CD4-positive, alpha-beta memory T cell (primary cell): ENCODE measurements at regions not wholly inside any gene's neighbourhood (a gene's known extent, or its start where the extent isn't known, plus 50 kb on each side); places are given as distances from the start of the nearest gene placed in this dataset.

Experiments used
- CTCF ChIA-PET: fragments of 350-600 bp; sonication (Branson Sonifier 250); formaldehyde crosslinking; loops from one replicate; lab custom pipeline; 2021; ENCODE audit warnings: inconsistent platforms; ENCODE audit not compliant: partially characterized antibody; lab: Charles Lee
- POLR2A ChIA-PET: fragments of 350-600 bp; sonication (Branson Sonifier 250); formaldehyde crosslinking; loops from one replicate; lab custom pipeline; 2021; ENCODE audit not compliant: partially characterized antibody; lab: Charles Lee
- DNase-seq, 5 donors: peaks; one replicate each; pipeline versions ENCODE4 v3.0.0 to v3.0.0-alpha.2; 2020 to 2022; ENCODE audit warnings: mixed read lengths in 1 of 5
- H3K27ac ChIP-seq: one replicate; pipeline ENCODE4 v1.7.0; 2013; ENCODE audit warnings: low read depth, low read length
- H3K27me3 ChIP-seq: 2 replicates; pipeline ENCODE4 v1.7.0; 2013; ENCODE audit warnings: mild to moderate bottlenecking, low read length, moderate library complexity; ENCODE audit not compliant: insufficient read depth
- H3K36me3 ChIP-seq: 2 replicates; pipeline ENCODE4 v1.7.0; 2013; ENCODE audit warnings: mild to moderate bottlenecking, low read length, moderate library complexity; ENCODE audit not compliant: insufficient read depth
- H3K4me1 ChIP-seq: 2 replicates; pipeline ENCODE4 v1.7.0; 2013; ENCODE audit warnings: mild to moderate bottlenecking, low read length, moderate library complexity; ENCODE audit not compliant: insufficient read depth
- H3K4me3 ChIP-seq, 2 donors: one replicate each; pipeline ENCODE4 v1.7.0; 2013; ENCODE audit warnings: low read length in 2 of 2, mild to moderate bottlenecking in 1 of 2
- H3K9me3 ChIP-seq, 2 donors: one replicate each; pipeline ENCODE4 v1.7.0; 2013; ENCODE audit warnings: low read length in 2 of 2, control low read depth in 1 of 2; ENCODE audit not compliant: control insufficient read depth in 1 of 2
- H3K27ac Mint-ChIP-seq, 7 donors: one replicate each; pipeline ENCODE4 v1.8.0; 2020 to 2021; ENCODE audit warnings: mixed read lengths in 7 of 7, mild to moderate bottlenecking in 6 of 7, inconsistent platforms in 3 of 7, moderate library complexity in 3 of 7
- H3K27me3 Mint-ChIP-seq, 2 donors: one replicate each; pipeline ENCODE4 v1.8.0; 2020 to 2021; ENCODE audit warnings: mixed read lengths in 2 of 2
- H3K36me3 Mint-ChIP-seq, 2 donors: one replicate each; pipeline ENCODE4 v1.8.0; 2020 to 2021; ENCODE audit warnings: mixed read lengths in 2 of 2, inconsistent platforms in 1 of 2, mild to moderate bottlenecking in 1 of 2
- H3K4me1 Mint-ChIP-seq, 4 donors: one replicate each; pipeline ENCODE4 v1.8.0; 2020 to 2021; ENCODE audit warnings: mixed read lengths in 4 of 4, mild to moderate bottlenecking in 1 of 4
- H3K4me3 Mint-ChIP-seq, 8 donors: one replicate each; pipeline ENCODE4 v1.8.0; 2020 to 2021; ENCODE audit warnings: mixed read lengths in 8 of 8, mild to moderate bottlenecking in 7 of 8, moderate library complexity in 6 of 8, inconsistent platforms in 3 of 8
- H3K9me3 Mint-ChIP-seq, 8 donors: one replicate each; pipeline ENCODE4 v1.8.0; 2020 to 2021; ENCODE audit warnings: mixed read lengths in 8 of 8, mild to moderate bottlenecking in 5 of 8, inconsistent platforms in 3 of 8, moderate library complexity in 1 of 8
- intact Hi-C: fragments of 100-400 bp; cut with micrococcal nuclease; formaldehyde crosslinking; loops from one replicate; pipeline ENCODE4 v1.15.1; 2023

- H3K27me3 Mint-ChIP-seq = no peaks in the 10 kb centered on the region
- peaks cover 0 to 2% (median 0%) of the 10 kb centered on the region in 8 donors for H3K9me3 Mint-ChIP-seq
- no peaks in the 10 kb centered on the region for H3K36me3 Mint-ChIP-seq
- no peak overlapping the region for H3K4me3 Mint-ChIP-seq
- H3K27ac Mint-ChIP-seq = no peak overlapping the region
- intact Hi-C loops = no loop called here
- H3K36me3 ChIP-seq = no peaks in the 10 kb centered on the region
- H3K4me1 ChIP-seq = no peaks in the 10 kb centered on the region
- no peaks in the 10 kb centered on the region for H3K4me1 Mint-ChIP-seq
- no peak overlapping the region for H3K4me3 ChIP-seq
- H3K9me3 ChIP-seq = no peaks in the 10 kb centered on the region
- CTCF ChIA-PET = no interaction called here
- H3K27ac ChIP-seq = no peak overlapping the region
- no peaks in the 10 kb centered on the region for H3K27me3 ChIP-seq
- DNase-seq = no peak
- POLR2A ChIA-PET = no interaction called here
Observed at GRCh38 chrX:36804066-36804465, 204.1 kb upstream of the FAM47C start.

- intact Hi-C loops = no loop called here
- H3K4me3 ChIP-seq = no peak overlapping the region
- H3K9me3 ChIP-seq = no peaks in the 10 kb centered on the region
- H3K36me3 Mint-ChIP-seq = no peaks in the 10 kb centered on the region
- no peaks in the 10 kb centered on the region for H3K27me3 Mint-ChIP-seq
- no peaks in the 10 kb centered on the region for H3K4me1 Mint-ChIP-seq
- H3K27ac ChIP-seq = no peak overlapping the region
- no peaks in the 10 kb centered on the region for H3K27me3 ChIP-seq
- ChIA-PET CTCF (no interaction called here), POLR2A (no interaction called here)
- DNase-seq = no peak
- H3K9me3 Mint-ChIP-seq = no peaks in the 10 kb centered on the region
- no peak overlapping the region for H3K27ac Mint-ChIP-seq
- no peak overlapping the region for H3K4me3 Mint-ChIP-seq
- H3K4me1 ChIP-seq = no peaks in the 10 kb centered on the region
- H3K36me3 ChIP-seq = no peaks in the 10 kb centered on the region
Observed at GRCh38 chrX:36844857-36845256, 163.3 kb upstream of the FAM47C start.

- H3K27ac Mint-ChIP-seq = no peak overlapping the region
- ChIA-PET POLR2A (no interaction called here), CTCF (no interaction called here)
- intact Hi-C loops = no loop called here
- peaks cover 0 to 2% (median 0%) of the 10 kb centered on the region in 8 donors for H3K9me3 Mint-ChIP-seq
- H3K36me3 ChIP-seq = no peaks in the 10 kb centered on the region
- H3K4me3 ChIP-seq = no peak overlapping the region
- H3K36me3 Mint-ChIP-seq = no peaks in the 10 kb centered on the region
- H3K27ac ChIP-seq = no peak overlapping the region
- H3K4me1 ChIP-seq = no peaks in the 10 kb centered on the region
- H3K27me3 ChIP-seq = no peaks in the 10 kb centered on the region
- H3K27me3 Mint-ChIP-seq = no peaks in the 10 kb centered on the region
- H3K4me1 Mint-ChIP-seq = no peaks in the 10 kb centered on the region
- DNase-seq = no peak
- H3K4me3 Mint-ChIP-seq = no peak overlapping the region
- no peaks in the 10 kb centered on the region for H3K9me3 ChIP-seq
Observed at GRCh38 chrX:36847496-36847895, 160.7 kb upstream of the FAM47C start.

- Mint-ChIP-seq H3K4me3 (no peak overlapping the region), H3K27me3 (no peaks in the 10 kb centered on the region), H3K36me3 (no peaks in the 10 kb centered on the region), H3K4me1 (no peaks in the 10 kb centered on the region), H3K9me3 (peaks cover 0 to 2% (median 0%) of the 10 kb centered on the region in 8 donors), H3K27ac (no peak overlapping the region)
- no peaks in the 10 kb centered on the region for H3K36me3 ChIP-seq
- POLR2A ChIA-PET = no interaction called here
- no peaks in the 10 kb centered on the region for H3K4me1 ChIP-seq
- no peak for DNase-seq
- no peaks in the 10 kb centered on the region for H3K9me3 ChIP-seq
- H3K4me3 ChIP-seq = no peak overlapping the region
- H3K27me3 ChIP-seq = no peaks in the 10 kb centered on the region
- intact Hi-C loops = no loop called here
- no peak overlapping the region for H3K27ac ChIP-seq
- CTCF ChIA-PET = no interaction called here
Observed at GRCh38 chrX:36849407-36849806, 158.8 kb upstream of the FAM47C start.

- peaks cover 0 to 2% (median 0%) of the 10 kb centered on the region in 8 donors for H3K9me3 Mint-ChIP-seq
- intact Hi-C loops = no loop called here
- H3K36me3 Mint-ChIP-seq = no peaks in the 10 kb centered on the region
- POLR2A ChIA-PET = no interaction called here
- no peaks in the 10 kb centered on the region for H3K27me3 Mint-ChIP-seq
- CTCF ChIA-PET = no interaction called here
- H3K27ac Mint-ChIP-seq = no peak overlapping the region
- H3K27ac ChIP-seq = no peak overlapping the region
- no peak for DNase-seq
- no peaks in the 10 kb centered on the region for H3K4me1 Mint-ChIP-seq
- no peaks in the 10 kb centered on the region for H3K9me3 ChIP-seq
- no peaks in the 10 kb centered on the region for H3K36me3 ChIP-seq
- H3K4me1 ChIP-seq = no peaks in the 10 kb centered on the region
- H3K4me3 Mint-ChIP-seq = no peak overlapping the region
- no peak overlapping the region for H3K4me3 ChIP-seq
- no peaks in the 10 kb centered on the region for H3K27me3 ChIP-seq
Observed at GRCh38 chrX:36856849-36857248, 151.3 kb upstream of the FAM47C start.

GRCh38 chrX:36859231-36859630 lies 148.9 kb upstream of the FAM47C start:
- no peaks in the 10 kb centered on the region for H3K36me3 ChIP-seq
- intact Hi-C loops = no loop called here

GRCh38 chrX:36861601-36862000 lies 146.6 kb upstream of the FAM47C start:
- intact Hi-C loops = no loop called here
- Mint-ChIP-seq H3K4me3 (no peak overlapping the region), H3K36me3 (no peaks in the 10 kb centered on the region), H3K9me3 (peaks cover 0 to 2% (median 0%) of the 10 kb centered on the region in 8 donors), H3K27ac (no peak overlapping the region), H3K27me3 (no peaks in the 10 kb centered on the region), H3K4me1 (no peaks in the 10 kb centered on the region)
- DNase-seq = no peak
- H3K4me1 ChIP-seq = no peaks in the 10 kb centered on the region
- H3K27me3 ChIP-seq = no peaks in the 10 kb centered on the region
- no peak overlapping the region for H3K27ac ChIP-seq
- ChIA-PET POLR2A (no interaction called here), CTCF (no interaction called here)
- H3K4me3 ChIP-seq = no peak overlapping the region
- no peaks in the 10 kb centered on the region for H3K9me3 ChIP-seq
- no peaks in the 10 kb centered on the region for H3K36me3 ChIP-seq

More at GRCh38 chrX:36859231-36859630, 148.9 kb upstream of the FAM47C start:
- no peak overlapping the region for H3K4me3 ChIP-seq
- no peaks in the 10 kb centered on the region for H3K4me1 ChIP-seq
- Mint-ChIP-seq H3K4me3 (no peak overlapping the region), H3K9me3 (peaks cover 0 to 2% (median 0%) of the 10 kb centered on the region in 8 donors), H3K27ac (no peak overlapping the region), H3K4me1 (no peaks in the 10 kb centered on the region), H3K27me3 (no peaks in the 10 kb centered on the region), H3K36me3 (no peaks in the 10 kb centered on the region)
- H3K27ac ChIP-seq = no peak overlapping the region
- no peaks in the 10 kb centered on the region for H3K9me3 ChIP-seq
- ChIA-PET POLR2A (no interaction called here), CTCF (no interaction called here)
- DNase-seq = no peak
- H3K27me3 ChIP-seq = no peaks in the 10 kb centered on the region

- Histone ChIP-seq H3K36me3 (no peaks in the 10 kb centered on the region), H3K9me3 (no peaks in the 10 kb centered on the region), H3K27me3 (no peaks in the 10 kb centered on the region), H3K4me1 (no peaks in the 10 kb centered on the region), H3K27ac (no peak overlapping the region), H3K4me3 (no peak overlapping the region)
- Mint-ChIP-seq H3K4me1 (no peaks in the 10 kb centered on the region), H3K27ac (no peak overlapping the region), H3K4me3 (no peak overlapping the region), H3K36me3 (no peaks in the 10 kb centered on the region), H3K27me3 (no peaks in the 10 kb centered on the region), H3K9me3 (peaks cover 0 to 2% (median 0%) of the 10 kb centered on the region in 8 donors)
- DNase-seq = peak in 2 of 5 donors; percentile 5 to 9
- intact Hi-C loops = no loop called here
- CTCF ChIA-PET = no interaction called here
- POLR2A ChIA-PET = no interaction called here
Observed at GRCh38 chrX:36867143-36867542, 141.0 kb upstream of the FAM47C start.
